ENCODE measurements at regions not wholly inside any gene's neighbourhood (a gene's known extent, or its start where the extent isn't known, plus 50 kb on each side); places are given as distances from the start of the nearest gene placed in this dataset.

DNA sequence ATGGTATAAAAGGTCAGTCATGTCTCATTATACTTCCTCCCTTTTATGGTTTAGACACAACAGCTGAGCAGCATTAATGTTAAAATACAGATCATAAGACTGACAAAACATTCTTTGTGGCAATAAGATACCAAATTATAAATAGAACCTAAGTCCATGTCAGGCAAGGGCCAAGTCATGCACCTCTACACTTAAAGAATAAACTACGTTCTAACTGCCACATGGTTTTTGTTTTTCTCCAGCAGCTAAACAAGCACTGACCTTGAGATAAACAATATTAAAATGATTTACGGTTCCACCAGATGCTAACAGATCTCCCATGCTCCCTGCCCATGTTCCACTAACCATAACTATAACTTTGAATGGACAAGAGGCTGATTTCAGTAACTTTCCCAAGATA lies 368.6 kb upstream of the TFPI start:
- DNase-seq (ENCODE audit: low read depth in 3 of 3, low spot score in 2 of 3), result peak; percentile 27 to 67 (median 56)

DNA sequence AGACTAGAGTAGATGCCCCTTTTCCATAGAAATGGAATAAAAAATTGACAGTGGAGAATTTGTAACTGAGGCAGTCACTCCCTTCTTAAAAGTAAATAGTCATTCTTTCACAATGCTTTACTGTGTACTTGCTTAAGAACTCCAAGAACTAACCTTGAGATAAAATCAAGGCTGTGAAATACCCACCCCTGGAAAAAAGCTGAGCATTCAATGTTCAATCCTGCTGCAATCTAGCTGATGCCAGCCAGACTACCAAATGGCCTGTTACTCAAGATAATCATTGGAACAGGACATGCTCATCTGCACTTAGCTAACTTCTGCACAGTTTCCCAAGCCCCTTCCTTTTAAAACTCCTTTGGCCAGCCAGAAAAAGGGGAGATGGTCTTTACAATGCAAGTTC lies 367.4 kb upstream of the GULP1 start:
- DNase-seq (ENCODE audit: low read depth in 3 of 3, low spot score in 2 of 3), result no peak

DNA sequence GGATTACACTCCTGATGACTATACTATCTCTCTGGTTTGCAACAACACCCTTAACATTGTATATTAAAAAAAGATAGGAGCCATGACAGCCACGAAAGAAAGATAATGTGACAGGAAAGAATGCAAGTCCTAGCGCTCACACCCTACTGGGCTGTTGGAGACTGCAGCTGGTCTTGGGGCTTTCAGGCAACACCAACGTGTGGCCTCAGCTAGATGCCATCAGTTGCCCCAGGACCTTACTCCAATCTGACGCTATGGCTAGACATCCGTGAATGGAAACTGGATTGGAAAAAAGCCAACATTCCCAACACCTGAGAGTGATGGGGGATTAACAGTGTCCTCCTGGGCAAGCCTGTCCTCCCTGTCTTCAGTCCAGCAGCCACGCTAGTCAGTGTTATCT lies 357.4 kb upstream of the GULP1 start:
- DNase-seq (ENCODE audit: low read depth in 3 of 3, low spot score in 2 of 3), result no peak

DNA sequence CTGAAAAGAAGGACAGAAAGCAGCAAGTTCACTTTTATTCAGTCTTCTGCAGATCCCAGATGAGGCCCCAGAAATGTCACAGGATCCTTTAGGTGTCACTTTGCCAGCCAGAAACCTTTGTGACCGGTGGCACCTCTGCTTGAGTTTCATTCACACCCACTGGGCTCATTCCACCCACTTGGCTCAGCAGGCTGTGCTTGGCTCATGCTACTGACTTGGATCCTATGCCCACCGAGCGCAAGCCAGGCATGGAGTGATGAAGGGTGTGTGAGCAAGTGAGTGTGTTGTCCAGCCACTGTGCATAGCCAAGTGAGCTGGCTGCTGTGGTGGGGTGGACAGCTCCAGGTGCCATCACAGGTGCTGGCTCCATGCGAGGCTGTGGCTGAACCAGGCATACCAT lies 357.0 kb upstream of the GULP1 start:
- DNase-seq (ENCODE audit: low read depth in 3 of 3, low spot score in 2 of 3), result no peak

DNA sequence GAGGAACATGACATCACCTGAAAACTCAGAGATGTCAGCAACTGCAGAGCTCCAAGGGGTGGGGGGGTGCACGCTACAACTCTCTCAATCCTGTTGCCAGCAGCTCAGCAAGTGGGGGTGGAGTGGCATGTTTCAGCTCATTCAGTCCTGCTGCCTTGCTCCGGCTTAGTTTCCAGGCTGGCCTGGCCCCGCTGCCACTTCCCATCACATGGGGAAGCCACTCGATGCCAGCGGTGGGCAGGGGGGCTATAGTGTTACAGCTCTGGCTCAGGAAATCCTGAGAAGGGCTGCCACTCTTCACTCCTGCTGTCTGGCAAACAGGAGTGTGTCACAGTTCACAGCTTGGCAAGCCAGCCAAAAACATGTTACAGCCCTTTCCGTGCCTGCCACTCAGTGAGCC lies 356.5 kb upstream of the GULP1 start:
- no peak for DNase-seq (ENCODE audit: low read depth in 3 of 3, low spot score in 2 of 3)

DNA sequence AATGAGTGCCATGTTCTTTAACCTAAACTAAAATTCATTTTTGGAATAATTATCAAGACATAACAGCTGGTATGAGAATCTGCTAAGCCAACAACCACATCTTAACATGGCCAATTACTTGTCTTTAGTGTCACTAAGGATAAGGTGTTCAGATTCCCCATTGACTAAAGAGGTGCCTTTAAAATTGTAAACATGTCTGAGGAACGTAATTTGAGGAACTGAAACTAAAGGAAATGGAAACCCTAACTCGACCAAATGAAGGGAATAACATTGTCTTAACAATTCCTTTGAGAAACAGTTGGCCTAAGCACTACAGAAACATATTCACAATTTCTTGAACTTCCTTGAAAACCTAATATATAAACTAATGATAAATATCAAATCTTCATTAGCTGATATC lies 355.4 kb upstream of the GULP1 start:
- DNase-seq (ENCODE audit: low read depth in 3 of 3, low spot score in 2 of 3), result no peak

DNA sequence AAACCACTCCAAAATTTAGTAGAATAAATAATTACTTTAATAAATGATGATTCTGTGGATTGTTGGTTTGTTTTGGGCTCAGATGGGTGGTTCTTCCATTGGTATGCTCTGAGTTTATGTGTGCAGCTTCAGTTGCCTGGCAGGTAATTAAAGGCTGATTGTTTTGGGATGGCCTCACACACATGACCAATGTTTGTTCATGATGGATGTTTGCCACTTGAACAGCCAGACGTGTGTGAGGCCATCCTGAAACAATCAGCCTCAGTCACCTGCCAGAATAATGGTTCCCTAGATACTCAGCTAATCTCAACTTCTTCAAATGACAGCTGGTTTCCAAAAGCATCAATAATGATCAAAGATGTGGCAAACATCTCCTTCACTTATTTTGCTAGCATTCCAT lies 352.5 kb upstream of the GULP1 start:
- no peak for DNase-seq (ENCODE audit: low read depth in 3 of 3, low spot score in 2 of 3)

DNA sequence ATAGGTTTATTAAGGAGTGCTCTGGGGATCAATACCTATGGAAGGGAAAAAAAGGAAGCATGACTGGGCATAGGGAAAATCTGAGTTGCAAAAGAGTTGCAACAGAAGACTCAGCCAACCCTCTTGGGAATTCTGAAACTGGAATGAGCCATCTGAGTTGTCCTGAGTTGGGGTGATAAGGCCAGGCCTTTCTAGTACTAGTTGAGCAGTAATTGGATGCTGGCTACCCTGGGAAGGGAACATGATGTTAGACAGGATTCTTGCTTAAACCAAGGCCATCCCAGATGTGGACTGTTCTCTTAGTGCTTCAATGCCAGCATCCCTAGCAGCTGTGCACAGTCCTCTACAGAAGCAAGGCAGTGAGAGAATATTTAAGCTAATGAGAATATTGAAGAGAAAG lies 348.8 kb upstream of the GULP1 start:
- no peak for DNase-seq (ENCODE audit: low read depth in 3 of 3, low spot score in 2 of 3)

DNA sequence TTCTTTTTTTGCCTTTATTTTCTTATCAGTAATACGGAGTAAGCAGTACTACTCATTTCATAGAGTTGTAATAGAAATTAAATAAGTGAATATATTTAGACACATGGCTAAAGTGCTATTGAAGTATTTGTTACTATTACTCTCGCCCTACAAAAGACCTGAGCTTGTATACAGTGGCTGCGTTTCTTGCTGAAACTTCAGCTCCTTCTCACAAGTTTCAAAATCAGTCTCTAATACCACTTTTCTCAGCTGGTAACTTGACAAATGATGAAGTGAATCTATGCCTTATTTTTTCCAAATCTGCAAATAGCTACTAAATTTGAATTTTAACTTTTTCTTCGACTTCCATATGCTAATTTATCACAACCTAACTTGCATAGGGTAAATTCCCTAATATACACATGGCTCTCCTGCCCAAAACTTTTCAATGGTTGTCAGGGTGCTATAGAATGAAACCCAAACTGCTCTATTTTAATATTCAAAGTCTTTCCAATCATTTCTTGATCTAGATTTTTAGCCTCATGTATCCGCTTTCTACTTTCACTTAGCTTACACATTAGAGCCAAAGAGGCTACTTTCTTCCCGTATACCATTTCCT lies 347.8 kb upstream of the GULP1 start:
- no peak for DNase-seq (ENCODE audit: low read depth in 3 of 3, low spot score in 2 of 3)

DNA sequence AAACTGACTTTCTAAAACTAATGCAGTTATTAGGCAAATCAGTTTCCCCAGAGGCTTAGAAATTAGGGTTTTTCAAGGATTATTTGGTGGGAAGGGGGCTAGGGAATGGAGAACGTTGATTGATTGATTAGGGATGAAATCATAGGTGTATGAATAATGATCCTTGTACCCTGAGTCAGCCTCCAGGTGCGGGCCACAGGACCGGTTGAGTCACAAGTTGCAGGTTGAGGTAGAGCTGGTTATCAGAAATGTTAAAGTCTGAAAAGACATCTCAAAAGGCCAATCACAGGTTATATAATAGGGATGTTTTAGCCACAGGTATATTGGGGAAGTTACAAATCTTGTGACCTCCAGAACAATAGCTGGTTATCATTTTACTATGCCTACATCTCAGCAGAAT lies 341.8 kb upstream of the GULP1 start:
- no peak for DNase-seq (ENCODE audit: low read depth in 3 of 3, low spot score in 2 of 3)

DNA sequence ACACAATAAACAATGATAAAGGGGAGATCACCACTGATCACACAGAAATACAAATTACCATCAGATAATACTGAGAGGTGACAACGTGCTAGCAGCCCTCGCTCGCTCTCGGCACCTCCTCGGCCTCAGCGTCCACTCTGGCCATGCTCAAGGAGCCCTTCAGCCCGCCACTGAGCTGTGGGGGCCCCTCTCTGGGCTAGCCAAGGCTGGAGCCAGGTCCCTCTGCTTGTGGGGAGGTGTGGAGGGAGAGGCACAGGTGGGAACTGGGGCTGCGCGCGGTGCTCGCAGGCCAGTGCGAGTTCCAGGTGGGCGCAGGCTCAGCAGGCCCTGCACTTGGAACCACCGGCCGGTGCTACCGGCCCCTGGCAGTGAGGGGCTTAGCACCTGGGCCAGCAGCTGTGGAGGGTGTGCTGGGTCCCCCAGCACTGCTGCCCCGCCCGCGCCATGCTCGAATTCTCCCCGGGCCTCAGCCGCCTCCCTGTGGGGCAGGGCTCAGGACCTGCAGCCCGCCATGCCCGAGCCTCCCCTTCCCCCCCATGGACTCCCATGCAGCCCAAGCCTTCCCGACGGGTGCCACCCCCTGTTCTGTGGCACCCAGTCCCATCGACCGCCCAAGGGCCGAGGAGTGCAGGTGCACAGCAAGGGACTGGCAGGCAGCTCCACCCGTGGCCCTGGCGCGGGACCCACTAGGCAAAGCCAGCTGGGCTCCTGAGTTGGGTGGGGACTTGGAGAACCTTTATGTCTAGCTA lies 340.0 kb upstream of the GULP1 start:
- no peak for DNase-seq (ENCODE audit: low read depth in 3 of 3, low spot score in 2 of 3)

DNA sequence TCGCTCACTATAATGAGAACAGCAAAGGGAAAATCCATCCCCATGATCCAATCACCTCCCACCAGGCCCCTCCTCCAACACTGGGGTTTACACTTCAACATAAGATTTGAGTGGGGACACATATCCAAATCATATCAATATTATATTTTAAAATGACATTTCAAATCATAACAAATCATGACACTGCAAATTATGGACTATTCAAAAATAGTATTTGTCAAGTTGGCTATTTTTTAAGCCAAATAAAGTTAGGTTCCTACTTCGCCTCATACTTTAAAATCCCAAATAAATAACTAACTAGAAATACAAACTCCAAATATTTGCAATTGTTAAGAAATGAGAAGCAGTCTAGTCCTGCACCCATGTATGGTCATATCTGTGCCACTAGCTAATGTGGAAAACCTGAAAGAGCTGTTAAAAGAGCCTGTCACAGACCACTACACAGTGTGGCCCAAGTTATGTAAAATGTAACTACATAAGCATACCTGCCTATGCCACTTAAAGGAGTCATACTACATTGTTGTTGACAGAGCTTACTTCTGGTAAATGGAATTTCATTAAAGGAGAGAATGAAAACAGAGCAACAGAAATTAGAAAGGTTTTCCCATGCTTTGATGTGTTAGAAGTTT lies 334.7 kb upstream of the GULP1 start:
- peak in 1 of 3 donors; percentile 1 for DNase-seq (ENCODE audit: low read depth in 3 of 3, low spot score in 2 of 3)

DNA sequence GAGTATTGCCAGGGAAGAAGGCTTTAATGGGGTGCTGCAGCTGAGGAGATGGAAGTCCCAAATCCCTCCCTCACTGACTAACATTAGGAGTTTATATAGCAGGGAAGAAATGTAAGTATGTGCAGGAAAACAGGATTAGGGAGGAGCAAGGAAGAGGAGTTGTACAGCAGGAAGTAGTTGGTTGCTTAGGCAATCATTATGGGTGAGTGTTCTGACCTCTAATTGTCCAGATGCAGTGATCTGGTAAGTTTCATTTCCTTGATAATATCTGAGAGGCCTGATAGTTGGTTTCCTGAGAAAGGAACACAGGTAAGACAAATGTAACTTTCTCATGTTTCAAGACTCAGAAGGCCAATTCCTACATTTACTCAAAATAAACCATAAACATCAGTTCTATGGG lies 331.9 kb upstream of the GULP1 start:
- no peak for DNase-seq (ENCODE audit: low read depth in 3 of 3, low spot score in 2 of 3)

DNA sequence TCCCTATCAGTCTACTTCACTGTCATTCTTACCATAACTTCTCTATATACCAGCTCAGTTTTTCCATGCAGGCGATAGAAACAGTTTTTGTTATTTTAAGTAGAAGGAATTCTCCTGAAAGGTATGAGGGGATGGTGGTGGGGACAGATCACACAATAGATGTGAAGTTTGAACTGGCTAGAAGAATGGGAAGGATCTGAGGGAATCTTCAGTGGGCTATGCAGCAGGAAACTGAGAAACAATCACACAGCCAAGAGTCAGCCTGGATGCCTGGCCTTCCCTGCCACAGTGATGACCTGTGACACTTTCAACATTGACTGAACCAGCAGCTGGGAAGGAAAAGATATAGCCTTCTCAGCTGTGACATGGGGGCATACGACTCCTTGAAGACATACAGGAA lies 329.1 kb upstream of the GULP1 start:
- DNase-seq (ENCODE audit: low read depth in 3 of 3, low spot score in 2 of 3), result no peak

DNA sequence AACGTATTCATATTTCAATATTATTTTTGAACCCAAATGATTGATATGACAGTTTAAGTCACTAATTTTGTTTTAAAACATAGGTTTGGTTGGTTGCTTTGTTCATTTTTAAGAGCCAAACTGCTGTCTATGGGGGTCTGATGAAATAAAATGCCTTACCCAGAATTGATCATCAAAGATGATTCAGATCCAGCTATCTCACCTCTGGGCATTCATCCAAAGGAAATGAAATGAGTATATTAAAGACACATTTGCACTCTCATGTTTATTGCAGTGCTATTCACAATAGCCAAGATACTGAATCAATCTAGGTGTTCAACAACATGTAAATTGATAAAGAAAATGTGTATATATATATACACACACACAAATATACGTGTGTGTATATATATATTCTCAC lies 326.9 kb upstream of the GULP1 start:
- DNase-seq (ENCODE audit: low read depth in 3 of 3, low spot score in 2 of 3), result no peak

DNA sequence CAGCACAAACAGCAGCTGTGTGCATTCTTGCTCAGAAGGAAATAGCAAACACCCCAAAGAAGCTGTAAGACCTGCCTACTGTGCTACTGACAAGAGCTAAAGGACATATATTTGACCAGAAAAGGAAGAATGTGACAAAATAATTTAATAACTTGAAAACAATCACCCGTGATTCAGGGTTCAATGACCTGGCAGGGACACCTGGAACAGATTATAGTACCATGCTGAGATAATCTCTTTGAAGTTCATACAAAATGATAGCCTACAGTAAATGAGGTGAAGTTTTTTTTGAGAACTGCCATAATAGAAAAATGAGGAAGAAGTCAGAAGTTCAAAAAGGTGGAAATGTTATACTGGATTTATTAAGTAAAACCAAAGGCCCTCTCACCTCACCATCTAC lies 324.8 kb upstream of the GULP1 start:
- no peak for DNase-seq (ENCODE audit: low read depth in 3 of 3, low spot score in 2 of 3)

DNA sequence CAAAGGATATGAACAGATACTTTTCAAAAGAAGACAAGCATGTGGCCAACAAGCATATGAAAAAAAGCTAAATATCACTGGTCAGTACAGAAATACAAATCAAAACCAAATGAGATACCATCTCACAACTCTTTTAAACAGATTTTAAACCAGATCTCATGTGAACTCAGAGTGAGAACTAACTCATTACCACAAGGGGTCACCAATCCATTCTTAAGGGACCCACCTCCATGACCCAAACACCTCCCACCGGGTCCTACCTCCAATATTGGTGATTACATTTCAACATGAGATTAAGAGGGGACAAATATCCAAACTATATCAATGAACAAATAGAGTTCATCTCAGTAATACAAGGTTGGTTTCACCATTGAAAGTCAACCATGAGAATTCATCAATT lies 319.8 kb upstream of the GULP1 start:
- no peak for DNase-seq (ENCODE audit: low read depth in 3 of 3, low spot score in 2 of 3)

DNA sequence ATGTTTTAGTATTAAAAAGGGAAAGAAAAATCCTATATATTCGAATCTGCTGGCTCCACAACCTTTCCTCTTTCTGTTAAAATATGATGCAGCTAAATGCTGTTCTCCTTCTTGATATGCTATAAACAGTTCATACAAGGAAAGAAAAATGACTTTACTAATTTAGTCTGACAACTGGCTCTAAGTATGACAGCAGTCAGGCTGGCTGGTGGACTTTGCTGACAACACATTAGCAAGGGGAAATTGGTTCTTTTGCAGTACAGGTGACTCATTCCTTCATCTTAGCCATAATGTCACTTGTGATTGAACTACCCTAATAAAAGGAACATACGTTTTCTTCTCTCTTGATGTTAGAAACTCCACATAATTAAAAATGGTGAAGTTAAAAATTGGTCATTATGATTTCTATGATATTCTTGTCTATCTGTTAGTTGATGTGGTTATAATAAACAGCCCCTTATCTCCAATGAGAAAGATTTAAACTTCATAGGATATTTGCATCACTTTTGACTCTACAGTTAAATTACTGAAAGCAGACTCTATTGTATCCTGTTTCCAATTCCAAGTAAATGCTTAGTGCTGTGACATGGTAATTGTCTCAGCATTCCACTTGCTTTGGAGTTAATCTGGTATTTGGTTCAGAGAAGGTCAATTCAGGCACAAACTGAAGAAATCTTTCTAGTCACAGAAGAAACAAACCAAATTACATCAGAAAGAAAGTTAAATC lies 315.3 kb upstream of the GULP1 start:
- no peak for DNase-seq (ENCODE audit: low read depth in 3 of 3, low spot score in 2 of 3)

DNA sequence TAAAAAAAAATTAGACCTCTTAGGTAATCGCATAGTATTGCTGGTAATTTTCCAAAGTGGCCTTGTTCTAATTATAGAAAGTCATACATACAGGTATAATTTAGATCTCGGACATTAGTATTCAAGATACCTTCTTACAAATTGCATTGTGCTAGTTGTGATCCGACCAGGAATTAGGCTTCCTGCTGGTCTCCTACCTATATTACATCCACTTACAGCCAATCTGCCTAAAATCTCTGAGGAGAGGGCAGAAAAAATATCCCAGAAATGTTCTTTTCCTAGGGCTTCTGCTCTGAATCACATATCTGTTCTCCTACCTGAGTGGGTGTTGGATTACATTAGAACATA lies 314.7 kb upstream of the GULP1 start:
- no peak for DNase-seq (ENCODE audit: low read depth in 3 of 3, low spot score in 2 of 3)

DNA sequence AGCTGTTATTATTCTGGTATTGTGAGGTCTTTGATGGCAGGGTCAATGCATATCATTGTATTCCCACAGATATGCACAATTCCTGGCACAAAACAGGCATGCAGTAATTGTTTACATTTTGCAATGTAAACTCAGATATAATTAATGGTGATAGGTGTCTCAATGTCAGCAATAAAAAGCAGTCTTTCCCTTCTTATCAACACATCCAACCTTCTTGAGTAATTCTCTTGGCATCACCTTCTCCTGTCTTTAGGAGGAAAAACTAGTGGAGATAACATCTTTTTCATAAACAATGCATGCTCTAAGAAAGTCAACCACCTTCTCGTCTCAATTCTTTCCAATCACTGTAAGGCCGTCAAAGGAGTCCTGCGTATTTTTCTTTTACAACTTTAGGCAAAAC lies 313.3 kb upstream of the GULP1 start:
- no peak for DNase-seq (ENCODE audit: low read depth in 3 of 3, low spot score in 2 of 3)

DNA sequence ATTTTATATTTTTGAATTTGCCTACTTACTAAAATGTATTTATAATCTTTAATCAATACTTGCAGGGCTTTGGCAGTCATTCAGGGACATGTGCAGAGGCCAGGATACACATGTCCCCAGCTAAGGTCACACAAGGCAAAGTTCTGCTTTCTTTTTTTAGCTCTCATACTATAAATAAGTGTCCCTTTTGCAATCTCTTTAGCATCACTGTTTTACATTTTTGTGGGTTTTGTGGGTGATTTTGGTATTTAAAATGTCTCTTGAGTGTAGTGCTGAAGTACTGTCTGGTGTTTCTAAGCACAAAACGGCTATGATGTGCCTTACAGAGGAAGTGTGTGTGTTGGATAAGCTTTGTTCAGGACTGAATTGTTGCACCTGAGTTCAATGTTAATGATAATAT lies 309.0 kb upstream of the GULP1 start:
- DNase-seq (ENCODE audit: low read depth in 3 of 3, low spot score in 2 of 3), result no peak

DNA sequence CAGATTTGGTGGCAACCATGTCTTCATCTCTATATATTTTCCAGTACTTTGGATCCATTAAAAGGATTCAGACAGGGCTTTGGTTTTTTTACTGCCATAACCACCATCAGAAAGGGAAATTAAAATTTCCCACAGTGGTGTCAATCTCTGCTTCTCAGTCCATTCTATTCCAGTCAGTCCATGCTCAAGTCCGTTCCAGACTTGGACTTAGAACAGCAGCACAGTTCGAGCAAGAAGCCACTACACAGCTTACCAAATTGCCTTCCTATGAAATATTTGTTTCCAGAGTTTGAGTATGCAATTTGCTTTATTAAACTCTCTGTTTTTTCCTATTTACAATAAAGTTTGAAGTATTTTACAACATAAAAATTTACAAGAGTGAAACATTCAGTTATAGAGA lies 306.5 kb upstream of the GULP1 start:
- no peak for DNase-seq (ENCODE audit: low read depth in 3 of 3, low spot score in 2 of 3)

All from right renal cortex interstitium (tissue), 3 donors.